Activated naive CD4-positive, alpha-beta T cell treated with anti-CD3 and anti-CD28 coated beads for 36 hours (primary cell): ENCODE measurements at regions not wholly inside any gene's neighbourhood (a gene's known extent, or its start where the extent isn't known, plus 50 kb on each side); places are given as distances from the start of the nearest gene placed in this dataset.

Experiments
- CTCF ChIA-PET: fragments of 350-600 bp; sonication (Branson Sonifier 250); formaldehyde crosslinking; loops from one replicate; lab custom pipeline; 2021; ENCODE audit warnings: antibody characterized with exemption; lab: Charles Lee
- DNase-seq: peaks from one replicate; pipeline ENCODE4 v3.0.0-alpha.2; 2020
- H3K27ac Mint-ChIP-seq: one replicate; pipeline ENCODE4 v1.8.0; 2021; ENCODE audit warnings: mild to moderate bottlenecking, mixed read lengths
- H3K27me3 Mint-ChIP-seq: one replicate; pipeline ENCODE4 v1.8.0; 2021; ENCODE audit warnings: low read depth, mixed read lengths
- H3K36me3 Mint-ChIP-seq: one replicate; pipeline ENCODE4 v1.8.0; 2021; ENCODE audit warnings: low read depth, mixed read lengths
- H3K4me1 Mint-ChIP-seq: one replicate; pipeline ENCODE4 v1.8.0; 2021; ENCODE audit warnings: low read depth, mixed read lengths
- H3K4me3 Mint-ChIP-seq: one replicate; pipeline ENCODE4 v1.8.0; 2021; ENCODE audit warnings: mild to moderate bottlenecking, moderate library complexity, mixed read lengths
- H3K9me3 Mint-ChIP-seq: one replicate; pipeline ENCODE4 v1.8.0; 2021; ENCODE audit warnings: mixed read lengths
- intact Hi-C: fragments of 100-400 bp; cut with micrococcal nuclease; formaldehyde crosslinking; loops from one replicate; pipeline ENCODE4 v1.15.1; 2023

DNA sequence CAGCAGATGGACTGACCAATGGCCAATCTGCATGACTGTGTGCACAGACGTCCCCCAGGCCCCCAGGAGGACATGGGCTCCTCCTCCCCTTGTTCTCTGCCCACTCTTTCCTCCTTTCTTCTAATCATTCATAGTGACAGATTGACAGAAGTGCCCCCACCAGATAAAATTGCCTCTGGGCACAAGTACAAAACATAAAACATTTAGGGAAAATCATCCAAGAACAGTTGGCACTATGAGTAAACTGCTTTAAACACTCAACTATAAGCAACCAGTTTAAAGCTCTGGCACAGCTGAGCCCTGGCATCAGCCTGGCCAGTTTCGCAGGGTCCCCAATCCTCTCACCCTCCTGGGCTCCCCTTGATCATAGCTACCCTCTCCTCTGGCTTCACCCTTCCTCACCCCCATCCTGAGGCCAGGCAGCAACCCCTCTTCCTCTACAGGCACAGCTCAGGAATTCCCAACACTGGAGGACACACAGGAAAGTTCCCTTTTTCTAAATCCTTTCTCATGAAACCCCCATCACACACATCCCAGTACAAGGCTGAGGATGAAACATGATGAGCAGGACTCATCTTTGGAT lies 232.9 kb downstream of the BUD13 start:
- CTCF ChIA-PET: interaction anchor here (0.5 kb wide), 1 partner anchor 16 kb away, joined by 3 read pairs; no protein-coding TSS in a partner anchor
- H3K4me3 Mint-ChIP-seq: no peak overlapping the region
- no peaks in the 10 kb centered on the region for H3K9me3 Mint-ChIP-seq
- H3K4me1 Mint-ChIP-seq: no peaks in the 10 kb centered on the region
- intact Hi-C loops: no loop called here
- H3K36me3 Mint-ChIP-seq: no peaks in the 10 kb centered on the region
- peaks cover 2% of the 10 kb centered on the region for H3K27me3 Mint-ChIP-seq
- DNase-seq: no peak
- no peak overlapping the region for H3K27ac Mint-ChIP-seq

DNA sequence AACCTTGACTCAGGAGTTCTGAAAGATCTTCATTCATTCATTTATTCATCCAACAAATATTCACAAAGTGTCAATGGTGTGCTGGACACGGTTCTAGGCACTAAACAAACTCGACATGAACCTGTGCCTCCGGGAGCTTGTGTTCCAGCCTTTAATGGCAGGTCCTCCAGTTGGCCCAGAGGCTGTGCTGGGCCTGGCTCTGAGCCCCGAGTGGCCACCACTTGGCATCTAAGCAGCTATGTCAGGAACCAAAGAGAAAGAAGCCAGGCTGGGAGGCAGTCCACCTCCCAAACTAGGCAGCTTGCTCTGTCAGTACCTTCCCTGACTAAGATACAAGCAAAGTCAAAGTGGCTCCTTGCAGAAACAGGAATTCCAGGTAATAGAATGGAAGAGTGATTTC lies 233.6 kb downstream of the BUD13 start:
- Mint-ChIP-seq H3K4me3 (no peak overlapping the region), H3K27ac (no peak overlapping the region), H3K9me3 (no peaks in the 10 kb centered on the region), H3K4me1 (no peaks in the 10 kb centered on the region), H3K36me3 (no peaks in the 10 kb centered on the region), H3K27me3 (peaks cover 2% of the 10 kb centered on the region)
- no peak for DNase-seq
- CTCF ChIA-PET: no interaction called here
- intact Hi-C loops: no loop called here

- Mint-ChIP-seq H3K27ac (no peak overlapping the region), H3K9me3 (no peaks in the 10 kb centered on the region), H3K36me3 (no peaks in the 10 kb centered on the region), H3K27me3 (peaks cover 2% of the 10 kb centered on the region), H3K4me1 (no peaks in the 10 kb centered on the region), H3K4me3 (no peak overlapping the region)
- DNase-seq: no peak
- intact Hi-C loops: no loop called here
- CTCF ChIA-PET: no interaction called here
Measured at GRCh38 chr11:116538677-116539076, 234.1 kb downstream of the BUD13 start.

- Mint-ChIP-seq H3K9me3 (no peaks in the 10 kb centered on the region), H3K4me1 (no peaks in the 10 kb centered on the region), H3K36me3 (no peaks in the 10 kb centered on the region), H3K4me3 (no peak overlapping the region), H3K27me3 (peaks cover 2% of the 10 kb centered on the region), H3K27ac (no peak overlapping the region)
- intact Hi-C loops: no loop called here
- CTCF ChIA-PET: no interaction called here
- DNase-seq: no peak
Measured at GRCh38 chr11:116537709-116538108, 235.1 kb downstream of the BUD13 start.

DNA sequence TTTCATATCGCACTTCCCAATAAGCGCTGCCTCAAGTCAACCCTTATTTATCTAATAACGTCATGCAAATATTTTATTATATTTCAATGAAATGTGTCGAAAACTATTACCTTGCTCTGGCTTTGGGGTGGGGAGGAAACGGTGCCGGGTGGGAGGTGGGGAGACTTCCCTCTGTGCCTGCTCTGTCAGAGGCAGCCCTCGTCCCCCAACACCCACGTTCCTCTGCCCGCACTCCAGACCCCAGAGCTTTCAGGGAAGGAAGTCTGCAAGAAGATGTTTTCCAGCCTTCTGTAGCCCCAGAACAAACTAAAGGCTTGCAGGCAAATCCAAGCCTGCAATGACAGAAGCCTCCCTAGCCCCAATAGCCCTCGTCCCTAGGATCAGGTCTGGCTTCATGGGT lies 235.7 kb downstream of the BUD13 start:
- no peak overlapping the region for H3K4me3 Mint-ChIP-seq
- CTCF ChIA-PET: no interaction called here
- no peak overlapping the region for H3K27ac Mint-ChIP-seq
- no peaks in the 10 kb centered on the region for H3K36me3 Mint-ChIP-seq
- peaks cover 7% of the 10 kb centered on the region for H3K27me3 Mint-ChIP-seq
- no peaks in the 10 kb centered on the region for H3K4me1 Mint-ChIP-seq
- intact Hi-C loops: no loop called here
- no peak for DNase-seq
- H3K9me3 Mint-ChIP-seq: no peaks in the 10 kb centered on the region

- intact Hi-C loops: no loop called here
- CTCF ChIA-PET: no interaction called here
- Mint-ChIP-seq H3K9me3 (no peaks in the 10 kb centered on the region), H3K27me3 (peaks cover 11% of the 10 kb centered on the region), H3K36me3 (no peaks in the 10 kb centered on the region), H3K4me1 (no peaks in the 10 kb centered on the region), H3K27ac (no peak overlapping the region), H3K4me3 (no peak overlapping the region)
- no peak for DNase-seq
Measured at GRCh38 chr11:116536416-116536815, 236.4 kb downstream of the BUD13 start.

DNA sequence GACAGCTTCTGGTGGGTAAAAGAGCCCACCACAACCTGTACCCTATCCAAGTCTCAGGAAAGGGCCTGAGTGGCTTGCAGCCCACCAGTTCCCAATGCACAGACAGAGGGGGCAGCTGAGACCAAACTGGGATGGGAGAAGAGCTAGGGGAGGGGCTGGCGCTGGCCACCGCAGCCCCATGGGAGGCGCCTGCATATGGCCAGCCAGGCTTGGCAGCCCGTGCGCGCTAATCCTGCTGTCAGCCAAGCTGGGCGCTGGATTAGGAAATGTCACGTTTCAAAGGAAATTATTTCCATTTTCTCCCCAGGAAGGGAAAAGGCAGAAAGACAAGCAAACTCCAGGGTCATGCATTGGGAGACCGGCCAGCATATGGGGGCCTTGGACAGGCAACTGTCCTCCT lies 236.8 kb downstream of the BUD13 start:
- Mint-ChIP-seq H3K4me3 (no peak overlapping the region), H3K27me3 (peaks cover 11% of the 10 kb centered on the region), H3K27ac (no peak overlapping the region), H3K36me3 (no peaks in the 10 kb centered on the region), H3K9me3 (peaks cover 2% of the 10 kb centered on the region), H3K4me1 (no peaks in the 10 kb centered on the region)
- CTCF ChIA-PET: no interaction called here
- intact Hi-C loops: no loop called here
- DNase-seq: no peak

DNA sequence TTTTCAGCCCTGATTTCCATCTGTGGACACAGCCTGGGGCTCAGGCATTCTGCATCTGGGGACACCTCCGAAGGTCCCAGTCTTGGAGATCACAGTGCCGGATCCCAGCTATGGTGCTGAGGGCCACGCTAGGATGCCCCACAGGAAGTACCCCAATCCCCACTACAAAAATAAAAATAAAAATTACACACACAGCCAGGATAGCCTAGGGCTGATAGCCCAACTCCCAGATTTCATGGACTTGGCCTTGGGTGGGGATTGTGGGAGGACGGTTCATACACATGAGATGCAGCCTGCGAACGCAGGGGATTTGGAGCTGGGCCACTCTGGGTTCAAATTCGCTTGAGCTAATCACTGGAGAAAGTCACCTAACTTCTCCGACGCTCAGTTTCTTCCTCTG lies 237.7 kb downstream of the BUD13 start:
- H3K36me3 Mint-ChIP-seq: no peaks in the 10 kb centered on the region
- no peaks in the 10 kb centered on the region for H3K4me1 Mint-ChIP-seq
- intact Hi-C loops: no loop called here
- DNase-seq: no peak
- peaks cover 14% of the 10 kb centered on the region for H3K27me3 Mint-ChIP-seq
- H3K9me3 Mint-ChIP-seq: peaks cover 8% of the 10 kb centered on the region
- no peak overlapping the region for H3K4me3 Mint-ChIP-seq
- H3K27ac Mint-ChIP-seq: no peak overlapping the region
- CTCF ChIA-PET: no interaction called here

GRCh38 chr11:116534270-116534975 lies 238.4 kb downstream of the BUD13 start:
- Mint-ChIP-seq H3K27me3 (peaks cover 12% of the 10 kb centered on the region), H3K4me1 (no peaks in the 10 kb centered on the region), H3K9me3 (peaks cover 8% of the 10 kb centered on the region), H3K4me3 (no peak overlapping the region), H3K27ac (no peak overlapping the region), H3K36me3 (no peaks in the 10 kb centered on the region)
- intact Hi-C loops: no loop called here
- no peak for DNase-seq
- CTCF ChIA-PET: no interaction called here

GRCh38 chr11:116533186-116533825 lies 239.5 kb downstream of the BUD13 start:
- Mint-ChIP-seq H3K4me3 (no peak overlapping the region), H3K36me3 (no peaks in the 10 kb centered on the region), H3K4me1 (no peaks in the 10 kb centered on the region), H3K27ac (no peak overlapping the region), H3K9me3 (peaks cover 8% of the 10 kb centered on the region), H3K27me3 (peaks cover 12% of the 10 kb centered on the region)
- DNase-seq: no peak
- intact Hi-C loops: no loop called here
- CTCF ChIA-PET: no interaction called here

DNA sequence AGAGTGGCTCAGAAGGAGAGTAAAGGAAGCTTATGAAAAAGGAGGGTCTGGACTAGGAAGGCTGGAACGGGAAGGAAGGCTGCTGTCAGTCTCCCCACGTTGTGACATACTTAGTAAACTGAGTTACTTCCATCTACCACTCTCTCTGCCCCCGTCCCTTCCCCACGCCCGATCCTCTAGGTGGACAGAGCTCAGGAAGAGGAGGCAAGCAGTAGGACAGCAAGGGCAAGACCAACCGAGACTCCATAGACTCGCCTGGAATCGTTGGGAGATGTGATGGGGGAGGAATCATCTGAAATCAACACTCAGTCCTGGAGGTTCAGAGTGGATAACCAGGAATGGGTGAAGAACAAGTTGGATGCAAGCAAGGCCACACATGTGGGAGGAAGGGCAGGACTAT lies 240.7 kb downstream of the BUD13 start:
- H3K4me1 Mint-ChIP-seq: no peaks in the 10 kb centered on the region
- peaks cover 8% of the 10 kb centered on the region for H3K9me3 Mint-ChIP-seq
- no peak overlapping the region for H3K27ac Mint-ChIP-seq
- intact Hi-C loops: no loop called here
- no peak overlapping the region for H3K4me3 Mint-ChIP-seq
- H3K36me3 Mint-ChIP-seq: no peaks in the 10 kb centered on the region
- CTCF ChIA-PET: no interaction called here
- H3K27me3 Mint-ChIP-seq: peaks cover 12% of the 10 kb centered on the region
- no peak for DNase-seq

DNA sequence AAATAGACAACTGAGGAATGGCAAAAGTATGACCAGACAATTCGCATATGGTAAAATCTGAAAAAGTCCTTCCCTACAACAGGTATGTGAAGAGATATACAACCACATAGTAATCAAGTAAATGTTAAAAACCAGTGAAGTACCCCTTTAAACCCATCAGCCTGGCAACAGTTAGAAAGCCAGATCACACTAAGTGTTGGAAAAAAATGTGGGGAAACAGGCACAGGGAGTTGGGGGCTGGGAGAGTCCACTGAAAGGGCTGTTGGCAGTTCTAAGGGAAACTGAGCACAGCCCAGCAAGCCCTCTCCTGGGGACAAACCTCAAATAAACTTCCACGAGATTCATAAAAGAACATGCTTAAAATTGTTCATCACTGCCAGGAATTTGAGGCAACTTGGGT lies 242.1 kb downstream of the BUD13 start:
- no peaks in the 10 kb centered on the region for H3K36me3 Mint-ChIP-seq
- H3K4me1 Mint-ChIP-seq: no peaks in the 10 kb centered on the region
- no peak overlapping the region for H3K27ac Mint-ChIP-seq
- H3K27me3 Mint-ChIP-seq: peaks cover 12% of the 10 kb centered on the region
- CTCF ChIA-PET: no interaction called here
- intact Hi-C loops: no loop called here
- DNase-seq: no peak
- no peak overlapping the region for H3K4me3 Mint-ChIP-seq
- peaks cover 8% of the 10 kb centered on the region for H3K9me3 Mint-ChIP-seq

- peaks cover 12% of the 10 kb centered on the region for H3K27me3 Mint-ChIP-seq
- H3K4me1 Mint-ChIP-seq: no peaks in the 10 kb centered on the region
- CTCF ChIA-PET: no interaction called here
- intact Hi-C loops: no loop called here
- no peak overlapping the region for H3K4me3 Mint-ChIP-seq
- no peak for DNase-seq
- H3K36me3 Mint-ChIP-seq: no peaks in the 10 kb centered on the region
- H3K9me3 Mint-ChIP-seq: peaks cover 8% of the 10 kb centered on the region
- no peak overlapping the region for H3K27ac Mint-ChIP-seq
Measured at GRCh38 chr11:116529271-116529670, 243.5 kb downstream of the BUD13 start.
